ENCODE measurements at regions not wholly inside any gene's neighbourhood (a gene's known extent, or its start where the extent isn't known, plus 50 kb on each side); places are given as distances from the start of the nearest gene placed in this dataset.

DNA sequence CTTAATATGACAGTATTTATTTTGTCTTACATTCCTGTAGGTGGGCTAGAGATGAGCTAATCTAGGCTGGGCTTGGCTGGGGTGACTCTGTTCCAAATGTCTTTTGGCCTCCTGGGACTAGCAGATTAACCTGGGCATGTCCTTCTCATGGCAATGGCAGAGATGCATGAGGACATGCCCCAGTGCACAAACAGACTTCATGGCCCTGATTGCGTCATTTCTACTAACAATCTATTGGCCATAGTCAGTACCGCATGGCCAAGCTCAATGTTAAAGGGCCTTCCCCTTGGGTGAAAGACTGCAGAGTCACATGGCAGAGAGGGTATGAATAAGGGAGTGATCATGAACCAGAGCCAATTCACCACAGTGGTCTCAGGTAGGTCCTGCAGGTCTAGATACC lies 313.4 kb downstream of the MSX2 start:
- Histone ChIP-seq H3K9me3 (replicated peaks) (0 out of 2 replicates have a peak, but pooled peaks cover 3% of the 10 kb centered on the region), H3K4me1 (no peaks in the 10 kb centered on the region)
- no peak for DNase-seq

GRCh38 chr5:175035882-175036533 lies 311.6 kb downstream of the MSX2 start:
- Histone ChIP-seq H3K27me3 (no peaks in the 10 kb centered on the region), H3K4me1 (no peaks in the 10 kb centered on the region), H3K36me3 (no peaks in the 10 kb centered on the region), H3K9me3 (replicated peaks) (0 out of 2 replicates have a peak, but pooled peaks cover 5% of the 10 kb centered on the region), H3K27ac (no peak overlapping the region), H3K4me3 (no peak overlapping the region)
- no peak for DNase-seq

More for the DNA sequence above, 313.4 kb downstream of the MSX2 start:
- Histone ChIP-seq H3K27ac (no peak overlapping the region), H3K4me3 (no peak overlapping the region), H3K27me3 (no peaks in the 10 kb centered on the region), H3K36me3 (no peaks in the 10 kb centered on the region)

DNA sequence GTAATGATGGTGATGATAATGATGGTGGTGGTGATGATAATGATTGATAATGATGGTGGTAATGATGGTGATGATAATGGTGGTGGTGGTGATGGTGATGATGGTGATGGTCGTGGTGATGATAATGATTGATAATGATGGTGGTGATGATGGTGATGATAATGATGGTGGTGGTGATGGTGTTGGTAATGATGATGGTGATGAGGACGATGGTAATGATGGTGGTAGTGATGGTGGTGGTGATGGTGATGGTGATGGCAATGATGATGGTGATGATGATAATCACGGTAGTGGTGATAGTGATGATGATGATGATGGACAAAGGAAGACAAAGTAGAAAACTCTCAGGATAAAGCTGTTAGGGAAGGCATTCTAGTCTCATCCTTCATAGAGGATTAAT lies 310.5 kb downstream of the MSX2 start:
- Histone ChIP-seq H3K27me3 (no peaks in the 10 kb centered on the region), H3K9me3 (replicated peaks) (0 out of 2 replicates have a peak, but pooled peaks cover 5% of the 10 kb centered on the region), H3K4me1 (no peaks in the 10 kb centered on the region), H3K4me3 (no peak overlapping the region), H3K36me3 (no peaks in the 10 kb centered on the region), H3K27ac (no peak overlapping the region)
- DNase-seq = no peak

- Histone ChIP-seq H3K27me3 (no peaks in the 10 kb centered on the region), H3K4me3 (no peak overlapping the region), H3K9me3 (replicated peaks) (0 out of 2 replicates have a peak, but pooled peaks cover 3% of the 10 kb centered on the region), H3K4me1 (no peaks in the 10 kb centered on the region), H3K27ac (no peak overlapping the region), H3K36me3 (no peaks in the 10 kb centered on the region)
- no peak for DNase-seq
Measured at GRCh38 chr5:175032741-175033151, 308.4 kb downstream of the MSX2 start.

- H3K9me3 ChIP-seq (replicated peaks) = 0 out of 2 replicates have a peak, but pooled peaks cover 3% of the 10 kb centered on the region
- no peaks in the 10 kb centered on the region for H3K27me3 ChIP-seq
- no peaks in the 10 kb centered on the region for H3K4me1 ChIP-seq
- no peak for DNase-seq
- H3K36me3 ChIP-seq = no peaks in the 10 kb centered on the region
- no peak overlapping the region for H3K27ac ChIP-seq
- no peak overlapping the region for H3K4me3 ChIP-seq
Measured at GRCh38 chr5:175032013-175032412, 307.6 kb downstream of the MSX2 start.

DNA sequence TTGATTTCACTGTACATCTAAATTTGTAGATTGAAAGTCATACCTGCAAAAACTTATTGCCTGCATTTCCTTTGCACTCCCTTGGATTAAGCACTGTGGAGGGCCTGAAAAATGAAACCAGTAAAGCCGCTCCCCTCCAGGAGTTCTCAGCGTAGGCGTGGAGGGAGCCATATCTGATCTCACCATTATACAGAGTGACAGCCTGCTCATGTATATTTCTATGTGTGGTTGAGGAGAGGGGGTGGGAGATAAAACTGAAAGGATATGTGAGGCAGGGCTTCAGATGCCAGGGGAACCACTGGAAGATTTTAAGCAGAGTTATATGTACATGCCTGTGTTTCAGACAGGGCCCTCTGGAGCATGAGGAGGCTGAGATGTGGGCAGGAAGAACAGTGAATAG lies 303.0 kb downstream of the MSX2 start:
- no peak for DNase-seq

GRCh38 chr5:175025077-175025476 lies 300.7 kb downstream of the MSX2 start:
- DNase-seq = no peak
- no peaks in the 10 kb centered on the region for H3K36me3 ChIP-seq
- H3K27me3 ChIP-seq = no peaks in the 10 kb centered on the region
- H3K27ac ChIP-seq = peak overlapping the region; percentile 22; the same call in 1 of the 2 replicates
- peaks cover 9% of the 10 kb centered on the region for H3K9me3 ChIP-seq (replicated peaks)
- no peak overlapping the region for H3K4me3 ChIP-seq
- H3K4me1 ChIP-seq = peaks cover 25% of the 10 kb centered on the region

More for the DNA sequence above, 303.0 kb downstream of the MSX2 start:
- H3K27me3 ChIP-seq = no peaks in the 10 kb centered on the region
- no peaks in the 10 kb centered on the region for H3K36me3 ChIP-seq
- H3K4me1 ChIP-seq = peaks cover 7% of the 10 kb centered on the region
- H3K4me3 ChIP-seq = no peak overlapping the region
- peaks cover 12% of the 10 kb centered on the region for H3K9me3 ChIP-seq (replicated peaks)
- H3K27ac ChIP-seq = no peak overlapping the region

GRCh38 chr5:175021841-175022625 lies 297.7 kb downstream of the MSX2 start:
- DNase-seq = peak; percentile 63 to 79

DNA sequence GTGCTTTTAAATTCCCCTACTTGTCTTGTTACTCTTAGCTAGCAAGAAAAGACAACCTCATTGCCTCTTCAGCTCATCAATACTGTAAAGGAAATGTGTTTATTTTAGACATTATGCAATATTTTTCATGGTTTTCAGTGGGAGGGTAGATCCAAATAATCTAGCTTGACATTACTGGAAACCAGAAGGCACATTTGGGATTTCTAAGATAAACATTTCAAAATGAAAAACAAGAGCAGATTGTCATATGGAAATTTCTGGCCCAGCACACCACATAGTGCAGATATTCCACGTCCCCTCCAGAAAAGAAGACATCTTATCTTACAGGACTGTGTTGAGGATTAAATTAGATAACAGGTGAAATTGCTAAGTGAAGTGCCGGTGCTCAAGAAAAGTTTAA lies 296.9 kb downstream of the MSX2 start:
- peak overlapping the region; percentile 49 for H3K27ac ChIP-seq
- H3K27me3 ChIP-seq = no peaks in the 10 kb centered on the region
- no peak overlapping the region for H3K4me3 ChIP-seq
- H3K4me1 ChIP-seq = peaks cover 25% of the 10 kb centered on the region
- H3K36me3 ChIP-seq = no peaks in the 10 kb centered on the region
- no peak for DNase-seq
- peaks cover 9% of the 10 kb centered on the region for H3K9me3 ChIP-seq (replicated peaks)

More at GRCh38 chr5:175021841-175022625, 297.7 kb downstream of the MSX2 start:
- no peaks in the 10 kb centered on the region for H3K36me3 ChIP-seq
- no peak overlapping the region for H3K4me3 ChIP-seq
- peak overlapping the region; percentile 49 for H3K27ac ChIP-seq
- peaks cover 9% of the 10 kb centered on the region for H3K9me3 ChIP-seq (replicated peaks)
- peaks cover 25% of the 10 kb centered on the region for H3K4me1 ChIP-seq
- no peaks in the 10 kb centered on the region for H3K27me3 ChIP-seq

GRCh38 chr5:175015028-175015685 lies 290.8 kb downstream of the MSX2 start:
- no peaks in the 10 kb centered on the region for H3K36me3 ChIP-seq
- DNase-seq = no peak
- H3K27me3 ChIP-seq = no peaks in the 10 kb centered on the region
- H3K4me1 ChIP-seq = no peaks in the 10 kb centered on the region
- no peak overlapping the region for H3K4me3 ChIP-seq
- H3K27ac ChIP-seq = no peak overlapping the region
- H3K9me3 ChIP-seq (replicated peaks) = no peaks in the 10 kb centered on the region

GRCh38 chr5:175013251-175013650 lies 288.9 kb downstream of the MSX2 start:
- DNase-seq = no peak
- H3K36me3 ChIP-seq = no peaks in the 10 kb centered on the region

DNA sequence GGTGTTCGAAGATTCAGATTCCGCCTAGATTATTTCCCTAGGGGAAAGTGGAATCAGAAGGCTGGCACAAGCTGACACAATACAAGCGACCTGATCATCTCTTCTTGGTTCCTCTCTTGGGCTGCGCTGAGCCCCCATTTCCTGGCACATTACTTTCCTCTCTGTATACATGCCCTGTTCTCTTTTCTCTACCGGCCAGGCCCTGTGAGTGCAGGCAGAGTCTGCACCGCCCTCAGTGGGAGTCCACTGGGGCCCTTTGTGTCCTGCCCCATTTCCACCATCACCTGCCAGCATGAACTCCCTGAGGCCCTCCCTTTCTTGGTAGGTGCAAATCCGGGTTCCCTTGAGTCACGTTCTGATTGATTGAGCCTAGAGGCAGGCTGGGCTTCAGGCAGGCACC lies 287.9 kb downstream of the MSX2 start:
- Histone ChIP-seq H3K27ac (no peak overlapping the region), H3K4me3 (no peak overlapping the region), H3K4me1 (no peaks in the 10 kb centered on the region), H3K9me3 (replicated peaks) (no peaks in the 10 kb centered on the region), H3K27me3 (no peaks in the 10 kb centered on the region), H3K36me3 (no peaks in the 10 kb centered on the region)
- no peak for DNase-seq

More at GRCh38 chr5:175013251-175013650, 288.9 kb downstream of the MSX2 start:
- H3K4me1 ChIP-seq = no peaks in the 10 kb centered on the region
- no peaks in the 10 kb centered on the region for H3K9me3 ChIP-seq (replicated peaks)
- no peak overlapping the region for H3K27ac ChIP-seq
- no peaks in the 10 kb centered on the region for H3K27me3 ChIP-seq
- no peak overlapping the region for H3K4me3 ChIP-seq

DNA sequence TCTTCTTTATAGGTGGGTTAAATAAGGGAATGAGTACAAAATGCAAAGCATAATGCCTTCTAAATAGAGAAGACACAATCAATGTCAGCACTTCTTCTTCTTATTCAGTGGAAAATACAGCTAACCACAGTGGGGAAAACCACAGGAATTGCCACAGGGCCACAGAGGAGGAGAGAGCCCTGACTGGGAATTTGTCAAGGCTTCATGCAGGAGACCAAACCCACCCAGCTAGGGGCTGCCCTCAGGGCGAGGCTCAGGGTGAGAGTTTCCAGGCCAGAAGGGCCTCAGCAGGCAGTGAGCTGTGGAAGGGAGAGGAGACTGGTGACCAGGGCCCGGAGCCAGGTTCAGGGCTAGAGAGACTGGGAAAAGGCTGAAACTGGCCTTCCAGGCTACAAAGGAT lies 279.1 kb downstream of the MSX2 start:
- no peaks in the 10 kb centered on the region for H3K27me3 ChIP-seq
- H3K36me3 ChIP-seq = no peaks in the 10 kb centered on the region
- peak overlapping the region; percentile 14; the same call in 1 of the 2 replicates for H3K27ac ChIP-seq
- no peaks in the 10 kb centered on the region for H3K9me3 ChIP-seq (replicated peaks)
- no peak overlapping the region for H3K4me3 ChIP-seq
- peak; percentile 77 to 82 for DNase-seq
- peaks cover 9% of the 10 kb centered on the region for H3K4me1 ChIP-seq

DNA sequence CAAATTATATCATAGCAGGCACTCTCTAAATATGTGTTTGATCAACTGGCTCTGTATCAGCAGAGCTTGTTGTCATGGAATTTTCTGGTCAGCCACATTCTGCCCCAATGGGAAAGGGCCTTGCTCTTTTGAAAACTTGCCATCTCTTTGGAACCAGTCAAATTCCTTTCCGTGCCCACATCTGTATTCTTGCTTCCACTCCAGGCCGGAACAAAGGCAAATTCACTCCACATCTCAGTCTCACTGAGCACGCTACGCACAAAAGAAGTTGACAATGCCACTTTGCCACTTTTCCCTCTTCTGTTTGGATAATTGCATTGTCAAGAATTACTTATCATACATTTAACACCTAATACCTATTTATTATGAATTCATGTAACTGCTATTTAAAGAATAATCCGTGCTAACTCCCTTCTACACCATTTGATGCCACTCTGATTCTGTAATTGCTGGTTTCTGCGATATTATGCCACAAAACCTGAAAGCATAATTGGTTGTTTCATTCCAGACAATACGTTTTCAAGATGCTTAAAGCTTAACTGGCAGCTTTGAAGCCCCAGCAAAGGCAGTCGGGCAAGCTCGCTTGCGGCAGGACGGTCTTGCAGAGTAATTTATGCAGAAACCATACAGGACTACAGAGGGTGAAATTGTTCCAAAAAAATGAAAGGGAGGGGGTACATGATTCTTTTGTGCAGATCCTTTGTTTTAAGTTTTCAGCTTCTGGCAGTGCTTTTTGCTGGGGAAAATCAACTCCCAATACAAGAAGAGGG lies 277.7 kb downstream of the MSX2 start:
- Histone ChIP-seq H3K9me3 (replicated peaks) (0 out of 2 replicates have a peak, but pooled peaks cover 4% of the 10 kb centered on the region), H3K4me3 (no peak overlapping the region), H3K27ac (no peak overlapping the region), H3K27me3 (no peaks in the 10 kb centered on the region), H3K4me1 (peaks cover 9% of the 10 kb centered on the region), H3K36me3 (no peaks in the 10 kb centered on the region)
- DNase-seq = no peak

All from SJCRH30 (cell line).